SK-N-SH (cell line): ENCODE measurements at regions not wholly inside any gene's neighbourhood (a gene's known extent, or its start where the extent isn't known, plus 50 kb on each side); places are given as distances from the start of the nearest gene placed in this dataset.

ENCODE experiments used
- CTCF ChIA-PET: fragments of 300-600, 350-600 bp; formaldehyde crosslinking; extraction: SDS; loops from one replicate; lab custom pipeline; 2021; lab: Yijun Ruan, JAX
- POLR2A ChIA-PET: fragments of 350-600 bp; sonication (Branson Sonifier 250); formaldehyde crosslinking; extraction: SDS; loops from one replicate; lab custom pipeline; 2020; ENCODE audit warnings: antibody characterized with exemption, inconsistent platforms; lab: Yijun Ruan, JAX
- DNase-seq: peaks from one replicate; pipeline ENCODE4 v3.0.0; 2012
- H2AFZ ChIP-seq: fragments of 200-600 bp; sonication (generic); 2 replicates; pipeline ENCODE4 v1.8.1; 2016; ENCODE audit warnings: antibody characterized with exemption, mild to moderate bottlenecking, low read depth
- H3F3A ChIP-seq: fragments of 200-600 bp; sonication (generic); replicated peaks from 2 replicates; pipeline ENCODE3; 2016; ENCODE audit warnings: antibody characterized with exemption, mild to moderate bottlenecking; ENCODE audit not compliant: insufficient read depth
- H3K27ac ChIP-seq, 2 experiments: fragments of 200-500 bp in 1 of 2; fragments of 200-600 bp in 1 of 2; sonication (Bioruptor generic) in 1 of 2; sonication (generic), shearing (Covaris generic) in 1 of 2; 2 replicates each; pipeline versions ENCODE4 v1.5.1 to v1.6.1; 2014 to 2016; ENCODE audit warnings: low read depth in 2 of 2, inconsistent platforms in 1 of 2, low read length in 1 of 2, mild to moderate bottlenecking in 1 of 2, mixed read lengths in 1 of 2
- H3K27me3 ChIP-seq: fragments of 200-600 bp; sonication (generic), shearing (Covaris generic); 2 replicates; pipeline ENCODE4 v1.6.1; 2016; ENCODE audit warnings: mixed run types; ENCODE audit not compliant: insufficient read depth
- H3K36me3 ChIP-seq, 2 experiments: fragments of 200-500 bp in 1 of 2; fragments of 200-600 bp in 1 of 2; sonication (Bioruptor generic) in 1 of 2; sonication (generic) in 1 of 2; replicated peaks in 1 of 2; 2 replicates each; pipeline versions ENCODE3 to v1.5.1; 2014 to 2016; ENCODE audit warnings: low read length in 1 of 2, mild to moderate bottlenecking in 1 of 2; ENCODE audit not compliant: insufficient read depth in 2 of 2, control insufficient read depth in 1 of 2
- H3K4me1 ChIP-seq, 2 experiments: fragments of 200-500 bp in 1 of 2; fragments of 200-600 bp in 1 of 2; sonication (Bioruptor generic) in 1 of 2; sonication (generic), shearing (Covaris generic) in 1 of 2; 2 replicates each; pipeline versions ENCODE4 v1.5.1 to v1.6.1; 2014 to 2016; ENCODE audit warnings: low read depth in 1 of 2, low read length in 1 of 2, mixed run types in 1 of 2; ENCODE audit not compliant: insufficient read depth in 2 of 2, control insufficient read depth in 1 of 2
- H3K4me2 ChIP-seq: fragments of 200-600 bp; sonication (generic), shearing (Covaris generic); 2 replicates; pipeline ENCODE4 v1.6.1; 2017; ENCODE audit warnings: mixed run types
- H3K4me3 ChIP-seq, 2 experiments: fragments of 200-500 bp in 1 of 2; fragments of 200-600 bp in 1 of 2; sonication (Bioruptor generic) in 1 of 2; sonication (generic), shearing (Covaris generic) in 1 of 2; 2 replicates each; pipeline versions ENCODE4 v1.5.1 to v1.8.1; 2014 to 2016; ENCODE audit warnings: low read depth in 2 of 2, inconsistent platforms in 1 of 2, low read length in 1 of 2, mild to moderate bottlenecking in 1 of 2, mixed read lengths in 1 of 2, moderate library complexity in 1 of 2
- H3K79me2 ChIP-seq: fragments of 200-600 bp; sonication (generic); 2 replicates; pipeline ENCODE4 v1.8.1; 2017; ENCODE audit warnings: mild to moderate bottlenecking; ENCODE audit not compliant: insufficient read depth
- H3K9ac ChIP-seq: fragments of 200-600 bp; sonication (generic); 2 replicates; pipeline ENCODE4 v1.6.1; 2017; ENCODE audit warnings: mixed run types
- H3K9me2 ChIP-seq: fragments of 200-600 bp; sonication (generic); 2 replicates; pipeline ENCODE4 v1.6.1; 2017; ENCODE audit warnings: mixed run types
- H3K9me3 ChIP-seq: fragments of 200-600 bp; sonication (generic); 2 replicates; pipeline ENCODE4 v1.6.1; 2017; ENCODE audit warnings: mixed run types, mild to moderate bottlenecking, moderate library complexity
- H4K20me1 ChIP-seq: fragments of 200-600 bp; sonication (generic); 2 replicates; pipeline ENCODE4 v1.6.1; 2017; ENCODE audit warnings: mild to moderate bottlenecking, mixed run types; ENCODE audit not compliant: insufficient read depth
- CHD2 ChIP-seq: fragments of 150-350 bp; IDR thresholded peaks from 2 replicates; pipeline ENCODE4 v1.6.1; 2018; ENCODE audit warnings: low read length; ENCODE audit not compliant: partially characterized antibody
- EP300 ChIP-seq, 2 experiments: IDR thresholded peaks; 2 replicates each; pipeline versions ENCODE4 v1.4.0 to v1.6.1; 2012; ENCODE audit warnings: borderline replicate concordance in 1 of 2, low read depth in 1 of 2, low read length in 1 of 2
- EZH2phosphoT487 ChIP-seq: fragments of 200-600 bp; sonication (generic); IDR thresholded peaks from 2 replicates; pipeline ENCODE4 v1.6.1; 2017; ENCODE audit warnings: low read depth, mixed run types, mild to moderate bottlenecking, antibody characterized with exemption, moderate library complexity, borderline replicate concordance
- FOXJ3 ChIP-seq: sonication (generic); formaldehyde crosslinking; IDR thresholded peaks from 2 replicates; pipeline ENCODE4 v1.5.1; 2020; ENCODE audit warnings: mild to moderate bottlenecking, missing genetic modification reagents
- FOXM1 ChIP-seq: IDR thresholded peaks from 2 replicates; pipeline ENCODE4 v1.4.0; 2012; ENCODE audit warnings: low read depth, mild to moderate bottlenecking
- GABPA ChIP-seq: IDR thresholded peaks from 2 replicates; pipeline ENCODE4 v1.4.0; 2012; ENCODE audit warnings: low read depth, mild to moderate bottlenecking
- GATA2 ChIP-seq: sonication (generic); formaldehyde crosslinking; IDR thresholded peaks from 2 replicates; pipeline ENCODE4 v1.5.0; 2020; ENCODE audit warnings: mild to moderate bottlenecking, missing genetic modification reagents
- IRF3 ChIP-seq: fragments of 150-350 bp; IDR thresholded peaks from 2 replicates; pipeline ENCODE4 v1.6.1; 2016; ENCODE audit warnings: mild to moderate bottlenecking, low read depth, low read length
- NFIC ChIP-seq: IDR thresholded peaks from 2 replicates; pipeline ENCODE4 v1.4.0; 2012; ENCODE audit warnings: borderline replicate concordance
- NRF1 ChIP-seq: IDR thresholded peaks from 2 replicates; pipeline ENCODE4 v1.6.1; 2012; ENCODE audit warnings: low read depth, mild to moderate bottlenecking, low read length
- PBX3 ChIP-seq: IDR thresholded peaks from 2 replicates; pipeline ENCODE4; 2012
- POLR2AphosphoS5 ChIP-seq: IDR thresholded peaks from 2 replicates; pipeline ENCODE4 v1.6.1; 2012; ENCODE audit warnings: low read depth, low read length
- RAD21 ChIP-seq: IDR thresholded peaks from 2 replicates; pipeline ENCODE4 v1.6.1; 2012; ENCODE audit warnings: mild to moderate bottlenecking, low read length
- REST ChIP-seq: IDR thresholded peaks from 2 replicates; pipeline ENCODE4 v1.6.1; 2012; ENCODE audit warnings: mild to moderate bottlenecking, low read depth, low read length, moderate library complexity
- RFX5 ChIP-seq: IDR thresholded peaks from 2 replicates; pipeline ENCODE4 v1.6.1; 2012; ENCODE audit warnings: mild to moderate bottlenecking, improper control_type of control experiment, low read length
- SIN3A ChIP-seq: IDR thresholded peaks from 2 replicates; pipeline ENCODE4 v1.6.1; 2012; ENCODE audit warnings: low read depth, mild to moderate bottlenecking, low read length, moderate library complexity, borderline replicate concordance
- SMC3 ChIP-seq: IDR thresholded peaks from 2 replicates; pipeline ENCODE4 v1.6.1; 2012; ENCODE audit warnings: low read depth, low read length, improper control_type of control experiment
- TCF12 ChIP-seq: IDR thresholded peaks from 2 replicates; pipeline ENCODE4 v1.4.0; 2012
- YY1 ChIP-seq: IDR thresholded peaks from 2 replicates; pipeline ENCODE4 v1.4.0; 2012; ENCODE audit warnings: low read depth, mild to moderate bottlenecking
- WGBS: methylation state at CpG from one replicate; pipeline ENCODE4 v1.1.6; 2017; ENCODE audit warnings: low lambda C conversion rate; 5-methylcytosine and 5-hydroxymethylcytosine counted together
- TF ChIP-seq, protein P1 (sequence below): IDR thresholded peaks from 2 replicates; pipeline ENCODE4 v1.4.0; 2012; ENCODE audit warnings: low read depth, borderline replicate concordance
- TF ChIP-seq, protein P2 (sequence below): fragments of 200-600 bp; sonication (generic); IDR thresholded peaks from 2 replicates; pipeline ENCODE4 v1.6.1; 2017; ENCODE audit warnings: antibody characterized with exemption, mild to moderate bottlenecking, moderate library complexity

GRCh38 chr6:163999475-164000125 lies 585.1 kb downstream of the QKI start (continued):
- TF ChIP-seq NRF1 (no peak), IRF3 (no peak), CHD2 (peak; percentile 57), NFIC (no peak), EZH2phosphoT487 (no peak), YY1 (no peak), RFX5 (no peak), SMC3 (no peak), GABPA (no peak), FOXJ3 (CRISPR knock-in tag) (no peak), REST (no peak), PBX3 (no peak), SIN3A (no peak), EP300 (IDR thresholded peaks at IDR 0.05; ENCODE audit: borderline replicate concordance in 1 of 2, low read depth in 1 of 2, low read length in 1 of 2) (peak in 1 of 2 experiments; percentile 81; a peak in 2 of 4 replicates), RAD21 (peak; percentile 3; the same call in 1 of the 2 replicates), TCF12 (no peak)

DNA sequence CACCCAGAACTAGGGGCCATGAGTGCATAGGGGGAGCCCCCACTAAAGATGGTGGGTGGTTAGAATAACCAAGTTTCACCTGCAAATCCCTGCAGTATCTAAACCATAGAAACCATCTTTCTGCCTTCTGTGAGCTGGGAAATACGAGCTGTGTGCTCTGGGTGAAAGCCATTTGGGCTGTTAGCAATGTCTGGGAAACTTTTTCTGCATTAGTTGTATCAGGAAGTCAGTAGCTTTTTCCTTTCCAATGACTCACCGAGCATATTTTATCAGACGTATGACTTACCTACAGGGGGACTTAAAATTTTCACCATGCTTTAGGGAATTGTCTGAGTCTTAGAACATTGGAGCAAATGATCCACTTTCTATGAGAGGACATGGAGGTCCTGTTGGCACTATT lies 584.0 kb downstream of the QKI start:
- 25% methylated on average over 3 of the region's 3 CpGs for WGBS
- H2AFZ ChIP-seq, result no peak overlapping the region
- H3F3A ChIP-seq, result no peaks in the 10 kb centered on the region
- no peak overlapping the region; a peak in 1 of 4 replicates for H3K27ac ChIP-seq
- H3K9me3 ChIP-seq, result no peaks in the 10 kb centered on the region
- no peaks in the 10 kb centered on the region for H3K36me3 ChIP-seq
- no peaks in the 10 kb centered on the region for H3K27me3 ChIP-seq
- CTCF ChIA-PET, result interaction anchor here (0.6 to 2.4 kb wide), 2 partner anchors 10 to 42 kb away, joined by 3 to 6 read pairs; no protein-coding TSS in a partner anchor
- H3K4me2 ChIP-seq, result no peak overlapping the region
- H4K20me1 ChIP-seq, result no peaks in the 10 kb centered on the region
- peaks cover 0 to 12% of the 10 kb centered on the region in 2 experiments; a peak in 2 of 4 replicates for H3K4me1 ChIP-seq
- no peaks in the 10 kb centered on the region for H3K79me2 ChIP-seq
- POLR2A ChIA-PET, result no interaction called here
- no peak overlapping the region for H3K9ac ChIP-seq
- no peak for DNase-seq
- no peaks in the 10 kb centered on the region for H3K9me2 ChIP-seq
- no peak overlapping the region for H3K4me3 ChIP-seq
- TF ChIP-seq POLR2AphosphoS5 (no peak), FOXM1 (no peak), RFX5 (no peak), GATA2 (CRISPR knock-in tag) (no peak), PBX3 (no peak), EP300 (IDR thresholded peaks at IDR 0.05; ENCODE audit: borderline replicate concordance in 1 of 2, low read depth in 1 of 2, low read length in 1 of 2) (no peak), NRF1 (no peak), NFIC (no peak)
- TF ChIP-seq, protein P1, sequence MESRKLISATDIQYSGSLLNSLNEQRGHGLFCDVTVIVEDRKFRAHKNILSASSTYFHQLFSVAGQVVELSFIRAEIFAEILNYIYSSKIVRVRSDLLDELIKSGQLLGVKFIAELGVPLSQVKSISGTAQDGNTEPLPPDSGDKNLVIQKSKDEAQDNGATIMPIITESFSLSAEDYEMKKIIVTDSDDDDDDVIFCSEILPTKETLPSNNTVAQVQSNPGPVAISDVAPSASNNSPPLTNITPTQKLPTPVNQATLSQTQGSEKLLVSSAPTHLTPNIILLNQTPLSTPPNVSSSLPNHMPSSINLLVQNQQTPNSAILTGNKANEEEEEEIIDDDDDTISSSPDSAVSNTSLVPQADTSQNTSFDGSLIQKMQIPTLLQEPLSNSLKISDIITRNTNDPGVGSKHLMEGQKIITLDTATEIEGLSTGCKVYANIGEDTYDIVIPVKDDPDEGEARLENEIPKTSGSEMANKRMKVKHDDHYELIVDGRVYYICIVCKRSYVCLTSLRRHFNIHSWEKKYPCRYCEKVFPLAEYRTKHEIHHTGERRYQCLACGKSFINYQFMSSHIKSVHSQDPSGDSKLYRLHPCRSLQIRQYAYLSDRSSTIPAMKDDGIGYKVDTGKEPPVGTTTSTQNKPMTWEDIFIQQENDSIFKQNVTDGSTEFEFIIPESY, result no peak
- TF ChIP-seq, protein P2, sequence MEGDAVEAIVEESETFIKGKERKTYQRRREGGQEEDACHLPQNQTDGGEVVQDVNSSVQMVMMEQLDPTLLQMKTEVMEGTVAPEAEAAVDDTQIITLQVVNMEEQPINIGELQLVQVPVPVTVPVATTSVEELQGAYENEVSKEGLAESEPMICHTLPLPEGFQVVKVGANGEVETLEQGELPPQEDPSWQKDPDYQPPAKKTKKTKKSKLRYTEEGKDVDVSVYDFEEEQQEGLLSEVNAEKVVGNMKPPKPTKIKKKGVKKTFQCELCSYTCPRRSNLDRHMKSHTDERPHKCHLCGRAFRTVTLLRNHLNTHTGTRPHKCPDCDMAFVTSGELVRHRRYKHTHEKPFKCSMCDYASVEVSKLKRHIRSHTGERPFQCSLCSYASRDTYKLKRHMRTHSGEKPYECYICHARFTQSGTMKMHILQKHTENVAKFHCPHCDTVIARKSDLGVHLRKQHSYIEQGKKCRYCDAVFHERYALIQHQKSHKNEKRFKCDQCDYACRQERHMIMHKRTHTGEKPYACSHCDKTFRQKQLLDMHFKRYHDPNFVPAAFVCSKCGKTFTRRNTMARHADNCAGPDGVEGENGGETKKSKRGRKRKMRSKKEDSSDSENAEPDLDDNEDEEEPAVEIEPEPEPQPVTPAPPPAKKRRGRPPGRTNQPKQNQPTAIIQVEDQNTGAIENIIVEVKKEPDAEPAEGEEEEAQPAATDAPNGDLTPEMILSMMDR, result no peak
